ENCODE measurements at regions not wholly inside any gene's neighbourhood (a gene's known extent, or its start where the extent isn't known, plus 50 kb on each side); places are given as distances from the start of the nearest gene placed in this dataset.
"Not testable (repeated sequence)": the region's sequence is repeated elsewhere in the genome, so short reads cannot be mapped to it uniquely, and the experiment has no call there.

- Histone ChIP-seq H3K27me3 (ENCODE audit: control insufficient read depth, insufficient read depth, low read length) (no peaks in the 10 kb centered on the region), H3K27ac (ENCODE audit: low read depth, low read length) (no peak overlapping the region), H3K9me3 (ENCODE audit: control insufficient read depth, insufficient read depth, low read length) (no peaks in the 10 kb centered on the region), H3K4me3 (ENCODE audit: low read depth, low read length) (no peak overlapping the region)
- ChIA-PET CTCF (interaction anchor here (1.4 kb wide), 1 partner anchor 20 kb away, joined by 3 read pairs; no protein-coding TSS in a partner anchor), POLR2A (no interaction called here)
- DNase-seq (ENCODE audit: low read depth, low spot score), result no peak
- no peak for TF ChIP-seq CTCF (IDR thresholded peaks at IDR 0.05; ENCODE audit: low read depth, low read length)
Measured at GRCh38 chr1:64343823-64344190, 126.1 kb upstream of the CACHD1 start.

GRCh38 chr1:64348270-64348960 lies 121.5 kb upstream of the CACHD1 start:
- POLR2A ChIA-PET, result no interaction called here
- Histone ChIP-seq H3K4me3 (ENCODE audit: low read depth, low read length) (no peak overlapping the region), H3K27me3 (ENCODE audit: control insufficient read depth, insufficient read depth, low read length) (no peaks in the 10 kb centered on the region), H3K9me3 (ENCODE audit: control insufficient read depth, insufficient read depth, low read length) (no peaks in the 10 kb centered on the region; the same call in 1 of the 2 replicates), H3K27ac (ENCODE audit: low read depth, low read length) (no peak overlapping the region)
- CTCF ChIA-PET, result no interaction called here
- no peak for TF ChIP-seq CTCF (IDR thresholded peaks at IDR 0.05; ENCODE audit: low read depth, low read length)
- DNase-seq (ENCODE audit: low read depth, low spot score), result no peak

GRCh38 chr1:64348961-64349648 lies 120.8 kb upstream of the CACHD1 start:
- DNase-seq (ENCODE audit: low read depth, low spot score), result no peak
- Histone ChIP-seq H3K27me3 (ENCODE audit: control insufficient read depth, insufficient read depth, low read length) (no peaks in the 10 kb centered on the region), H3K27ac (ENCODE audit: low read depth, low read length) (no peak overlapping the region), H3K4me3 (ENCODE audit: low read depth, low read length) (no peak overlapping the region), H3K9me3 (ENCODE audit: control insufficient read depth, insufficient read depth, low read length) (no peaks in the 10 kb centered on the region; the same call in 1 of the 2 replicates)
- POLR2A ChIA-PET, result no interaction called here
- CTCF ChIA-PET, result no interaction called here
- no peak for TF ChIP-seq CTCF (IDR thresholded peaks at IDR 0.05; ENCODE audit: low read depth, low read length)

GRCh38 chr1:64355534-64355933 lies 114.4 kb upstream of the CACHD1 start:
- CTCF ChIA-PET; H3K27ac ChIP-seq (ENCODE audit: low read depth, low read length); POLR2A ChIA-PET; H3K4me3 ChIP-seq (ENCODE audit: low read depth, low read length); H3K9me3 ChIP-seq (ENCODE audit: control insufficient read depth, insufficient read depth, low read length); H3K27me3 ChIP-seq (ENCODE audit: control insufficient read depth, insufficient read depth, low read length); DNase-seq (ENCODE audit: low read depth, low spot score): not testable (repeated sequence)

GRCh38 chr1:64356636-64357256 lies 113.2 kb upstream of the CACHD1 start:
- no peak overlapping the region for H3K4me3 ChIP-seq (ENCODE audit: low read depth, low read length)
- ChIA-PET CTCF (no interaction called here), POLR2A (no interaction called here)
- H3K9me3 ChIP-seq (ENCODE audit: control insufficient read depth, insufficient read depth, low read length), result no peaks in the 10 kb centered on the region
- H3K27ac ChIP-seq (ENCODE audit: low read depth, low read length), result no peak overlapping the region
- H3K27me3 ChIP-seq (ENCODE audit: control insufficient read depth, insufficient read depth, low read length), result no peaks in the 10 kb centered on the region
- no peak for DNase-seq (ENCODE audit: low read depth, low spot score)
- no peak for TF ChIP-seq CTCF (IDR thresholded peaks at IDR 0.05; ENCODE audit: low read depth, low read length)

Data from AG04450 (cell line).